ENCODE measurements at regions not wholly inside any gene's neighbourhood (a gene's known extent, or its start where the extent isn't known, plus 50 kb on each side); places are given as distances from the start of the nearest gene placed in this dataset.
"Not testable (repeated sequence)": the region's sequence is repeated elsewhere in the genome, so short reads cannot be mapped to it uniquely, and the experiment has no call there.

DNA sequence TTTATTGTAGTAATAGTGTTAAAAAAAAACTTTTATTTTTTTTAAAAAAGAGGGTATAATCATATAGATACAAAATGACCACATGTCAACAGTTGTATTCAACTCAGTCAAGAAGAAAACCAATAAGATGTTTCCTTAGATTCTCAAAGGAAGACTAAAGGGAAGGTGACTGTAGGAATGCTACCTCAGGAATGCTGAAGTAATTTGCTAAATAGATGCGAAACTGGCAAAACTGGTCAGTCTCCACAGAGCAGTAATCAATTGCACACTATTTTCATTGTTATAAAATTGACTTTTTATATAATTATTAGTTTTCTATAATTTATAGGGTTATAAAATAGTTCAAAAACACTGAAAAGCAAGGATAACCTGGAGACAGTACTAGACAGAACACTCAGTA is 204.8 kb downstream of the GABRG2 start:
- DNase-seq (ENCODE audit: low read depth in 2 of 2), result no peak
- no peak overlapping the region for H3K4me3 ChIP-seq (replicated peaks in 1 of 2; ENCODE audit: low read depth in 2 of 2, low read length in 2 of 2)
- TF ChIP-seq, protein P1, sequence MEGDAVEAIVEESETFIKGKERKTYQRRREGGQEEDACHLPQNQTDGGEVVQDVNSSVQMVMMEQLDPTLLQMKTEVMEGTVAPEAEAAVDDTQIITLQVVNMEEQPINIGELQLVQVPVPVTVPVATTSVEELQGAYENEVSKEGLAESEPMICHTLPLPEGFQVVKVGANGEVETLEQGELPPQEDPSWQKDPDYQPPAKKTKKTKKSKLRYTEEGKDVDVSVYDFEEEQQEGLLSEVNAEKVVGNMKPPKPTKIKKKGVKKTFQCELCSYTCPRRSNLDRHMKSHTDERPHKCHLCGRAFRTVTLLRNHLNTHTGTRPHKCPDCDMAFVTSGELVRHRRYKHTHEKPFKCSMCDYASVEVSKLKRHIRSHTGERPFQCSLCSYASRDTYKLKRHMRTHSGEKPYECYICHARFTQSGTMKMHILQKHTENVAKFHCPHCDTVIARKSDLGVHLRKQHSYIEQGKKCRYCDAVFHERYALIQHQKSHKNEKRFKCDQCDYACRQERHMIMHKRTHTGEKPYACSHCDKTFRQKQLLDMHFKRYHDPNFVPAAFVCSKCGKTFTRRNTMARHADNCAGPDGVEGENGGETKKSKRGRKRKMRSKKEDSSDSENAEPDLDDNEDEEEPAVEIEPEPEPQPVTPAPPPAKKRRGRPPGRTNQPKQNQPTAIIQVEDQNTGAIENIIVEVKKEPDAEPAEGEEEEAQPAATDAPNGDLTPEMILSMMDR (IDR thresholded peaks at IDR 0.05; ENCODE audit: low read depth, low read length), result no peak

DNA sequence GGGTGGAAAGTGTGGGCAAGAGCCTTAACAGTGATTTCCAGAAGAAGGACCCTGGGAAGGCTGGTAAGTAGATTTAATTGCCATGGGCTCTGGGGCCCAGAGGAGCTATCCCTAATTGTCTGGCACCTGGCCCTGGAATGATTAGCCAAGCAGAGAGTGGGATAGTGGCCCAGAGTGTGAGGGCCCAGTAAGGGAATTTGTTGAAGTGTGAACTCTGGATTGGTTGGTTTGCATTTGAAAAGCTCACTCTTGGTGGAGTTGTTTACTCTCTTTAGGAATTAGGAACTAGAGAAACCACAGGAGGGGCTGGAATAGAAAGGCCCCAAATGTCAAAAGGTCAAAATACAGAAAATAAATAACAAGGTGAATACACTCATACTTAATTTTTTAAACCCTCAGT is 207.1 kb downstream of the GABRG2 start:
- TF ChIP-seq, protein P1 (IDR thresholded peaks at IDR 0.05; ENCODE audit: low read depth, low read length), result no peak
- no peak for DNase-seq (ENCODE audit: low read depth in 2 of 2)
- no peak overlapping the region for H3K4me3 ChIP-seq (replicated peaks in 1 of 2; ENCODE audit: low read depth in 2 of 2, low read length in 2 of 2)

GRCh38 chr5:162275387-162275786 is 207.8 kb downstream of the GABRG2 start:
- DNase-seq (ENCODE audit: low read depth in 2 of 2), result not testable (repeated sequence)

DNA sequence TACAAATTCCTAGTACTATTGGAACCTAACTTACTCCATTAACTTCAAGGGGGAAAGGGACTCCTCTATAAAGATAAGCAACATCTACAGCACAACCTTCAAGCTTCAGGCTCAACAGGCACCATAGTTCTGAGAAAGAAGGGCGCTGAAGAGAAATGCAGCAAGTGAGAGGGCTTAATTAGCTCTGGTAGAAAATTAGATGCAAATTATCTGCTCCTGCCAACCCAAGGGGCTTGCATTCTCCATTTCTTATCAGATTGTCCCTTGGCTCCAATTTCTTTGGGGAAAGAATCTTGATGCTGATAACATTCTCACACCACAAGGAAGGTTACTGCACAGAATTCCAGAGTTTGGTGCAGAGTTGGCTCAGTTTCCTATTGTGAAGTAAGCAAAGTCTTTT is 214.6 kb downstream of the GABRG2 start:
- DNase-seq (ENCODE audit: low read depth in 2 of 2), result no peak

More at GRCh38 chr5:162275387-162275786, 207.8 kb downstream of the GABRG2 start:
- not testable (repeated sequence) for H3K4me3 ChIP-seq (replicated peaks in 1 of 2; ENCODE audit: low read depth in 2 of 2, low read length in 2 of 2)

DNA sequence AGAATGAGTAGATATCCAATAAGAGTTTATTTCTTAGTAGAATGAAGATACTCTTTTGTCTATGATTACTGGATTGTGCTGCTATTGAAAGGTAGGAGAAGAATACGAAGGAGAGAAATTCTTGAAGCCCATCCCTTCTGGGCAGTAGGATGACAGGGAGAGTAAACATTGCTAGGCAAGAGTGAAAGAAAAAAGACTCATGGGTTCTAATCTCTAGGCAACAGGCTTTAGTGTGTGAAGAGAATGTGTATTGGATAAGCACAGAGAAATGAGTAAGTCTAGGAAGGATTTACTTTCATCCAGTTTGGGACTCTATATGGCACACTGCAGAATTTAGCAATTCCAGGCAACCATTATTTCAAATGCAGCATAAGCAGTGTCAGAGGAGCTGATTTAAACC is 216.0 kb downstream of the GABRG2 start:
- no peak for DNase-seq (ENCODE audit: low read depth in 2 of 2)
- TF ChIP-seq, protein P1 (IDR thresholded peaks at IDR 0.05; ENCODE audit: low read depth, low read length), result no peak

More for the DNA sequence above, 214.6 kb downstream of the GABRG2 start:
- no peak overlapping the region for H3K4me3 ChIP-seq (replicated peaks in 1 of 2; ENCODE audit: low read depth in 2 of 2, low read length in 2 of 2)
- TF ChIP-seq, protein P1 (IDR thresholded peaks at IDR 0.05; ENCODE audit: low read depth, low read length), result no peak

GRCh38 chr5:162288647-162289296 is 221.2 kb downstream of the GABRG2 start:
- H3K4me3 ChIP-seq (replicated peaks in 1 of 2; ENCODE audit: low read depth in 2 of 2, low read length in 2 of 2), result no peak overlapping the region
- TF ChIP-seq, protein P1 (IDR thresholded peaks at IDR 0.05; ENCODE audit: low read depth, low read length), result no peak
- no peak for DNase-seq (ENCODE audit: low read depth in 2 of 2)

More for the DNA sequence above, 216.0 kb downstream of the GABRG2 start:
- no peak overlapping the region for H3K4me3 ChIP-seq (replicated peaks in 1 of 2; ENCODE audit: low read depth in 2 of 2, low read length in 2 of 2)

GRCh38 chr5:162289489-162289888 is 221.9 kb downstream of the GABRG2 start:
- H3K4me3 ChIP-seq (replicated peaks in 1 of 2; ENCODE audit: low read depth in 2 of 2, low read length in 2 of 2), result no peak overlapping the region

More at GRCh38 chr5:162289489-162289888, 221.9 kb downstream of the GABRG2 start:
- TF ChIP-seq, protein P1 (IDR thresholded peaks at IDR 0.05; ENCODE audit: low read depth, low read length), result no peak
- peak in 1 of 2 donors; percentile 7 for DNase-seq (ENCODE audit: low read depth in 2 of 2)

All from cardiac fibroblast (primary cell).